HepG2 (cell line): ENCODE measurements at regions not wholly inside any gene's neighbourhood (a gene's known extent, or its start where the extent isn't known, plus 50 kb on each side); places are given as distances from the start of the nearest gene placed in this dataset.

Source experiments
- ATAC-seq: fragments of 200-7000 bp; cut with Tn5 transposase; 3 replicates; pipeline ENCODE4 v1.9.1; 2020; ENCODE audit warnings: mild to moderate bottlenecking, moderate library complexity
- BruUV-seq: library from RNA; stranded (reverse); fragments of 400-500 nt; replicated peaks from 2 replicates; lab custom pipeline; 2021; lab: Mats Ljungman, UMichigan
- CTCF ChIA-PET: fragments of 300-600 bp; formaldehyde crosslinking; extraction: SDS; loops from one replicate; lab custom pipeline; 2021; ENCODE audit warnings: low total read pairs, inconsistent platforms, low intra/inter-chr PET ratio; lab: Yijun Ruan, JAX
- POLR2A ChIA-PET: fragments of 350-600 bp; sonication (Branson Sonifier 250); formaldehyde crosslinking; loops from one replicate; lab custom pipeline; 2020; ENCODE audit warnings: antibody characterized with exemption, inconsistent platforms; lab: Yijun Ruan, JAX
- DNase-seq: peaks from one replicate; pipeline ENCODE4 v3.0.0-alpha.2; 2015; ENCODE audit warnings: low spot score
- FAIRE-seq: peaks from 3 replicates; lab custom pipeline; 2011; peaks lifted over from hg19 to GRCh38; lab: Jason Lieb, UNC
- H2AFZ ChIP-seq: one replicate; pipeline ENCODE4 v1.6.1; 2011; ENCODE audit warnings: low read length, inconsistent platforms
- H3K27ac ChIP-seq: fragments of 300-600 bp; 3 replicates; pipeline ENCODE4 v1.8.0; 2011; ENCODE audit warnings: mixed run types, mild to moderate bottlenecking, mixed read lengths, low read length, inconsistent platforms; ENCODE audit not compliant: insufficient read depth; ENCODE audit errors: extremely low read length
- H3K27me3 ChIP-seq, 2 experiments: fragments of 200-600 bp in 1 of 2; 2 replicates in 1 of 2; 3 replicates in 1 of 2; pipeline versions ENCODE4 v1.6.0 to v1.8.0; 2011; ENCODE audit warnings: low read length in 2 of 2, mild to moderate bottlenecking in 2 of 2, moderate library complexity in 2 of 2, inconsistent platforms in 1 of 2; ENCODE audit not compliant: insufficient read depth in 2 of 2, control insufficient read depth in 1 of 2
- H3K36me3 ChIP-seq, 2 experiments: fragments of 200-600 bp in 1 of 2; replicated peaks in 1 of 2; 2 replicates in 1 of 2; 3 replicates in 1 of 2; pipeline versions ENCODE4 v1.5.1 to v1.8.0; 2011; ENCODE audit warnings: low read length in 2 of 2, inconsistent platforms in 1 of 2; ENCODE audit not compliant: insufficient read depth in 2 of 2, control insufficient read depth in 1 of 2
- H3K4me1 ChIP-seq: 2 replicates; pipeline ENCODE4 v1.5.1; 2012; ENCODE audit warnings: low read length, inconsistent platforms; ENCODE audit not compliant: insufficient read depth
- H3K4me2 ChIP-seq: 2 replicates; pipeline ENCODE4 v1.6.0; 2011; ENCODE audit warnings: low read depth, low read length, inconsistent platforms
- H3K4me3 ChIP-seq, 3 experiments: fragments of 200-600 bp in 1 of 3; sonication (generic), shearing (Covaris generic) in 1 of 3; replicated peaks in 1 of 3; 2 replicates each; pipeline ENCODE4 v1.5.1; 2011 to 2016; ENCODE audit warnings: low read length in 3 of 3, inconsistent platforms in 2 of 3, low read depth in 2 of 3, mild to moderate bottlenecking in 2 of 3, control low read depth in 1 of 3, mixed read lengths in 1 of 3; ENCODE audit not compliant: insufficient read depth in 1 of 3
- H3K79me2 ChIP-seq: one replicate; pipeline ENCODE4 v1.6.1; 2011; ENCODE audit warnings: low read length, inconsistent platforms; ENCODE audit not compliant: insufficient read depth
- H3K9ac ChIP-seq: 2 replicates; pipeline ENCODE4 v1.6.0; 2011; ENCODE audit warnings: mild to moderate bottlenecking, low read depth, low read length, inconsistent platforms; ENCODE audit not compliant: insufficient read depth
- H3K9me3 ChIP-seq: 2 replicates; pipeline ENCODE4 v1.5.1; 2012; ENCODE audit warnings: mild to moderate bottlenecking, low read length
- H4K20me1 ChIP-seq: 2 replicates; pipeline ENCODE4 v1.6.0; 2011; ENCODE audit warnings: inconsistent platforms, mild to moderate bottlenecking, low read length, moderate library complexity; ENCODE audit not compliant: insufficient read depth
- KDM2A ChIP-seq: sonication (generic); formaldehyde crosslinking; IDR thresholded peaks from 2 replicates; pipeline ENCODE4 v1.4.0; 2020; ENCODE audit warnings: low read depth, missing genetic modification reagents, borderline replicate concordance
- SP1 ChIP-seq, 2 experiments: fragments of 450-650 bp in 1 of 2; sonication (generic) in 1 of 2; formaldehyde crosslinking in 1 of 2; IDR thresholded peaks; 2 replicates each; pipeline versions ENCODE4 v1.4.0 to v1.6.1; 2016 to 2020; ENCODE audit warnings: missing genetic modification reagents in 1 of 2
- ZNF598 ChIP-seq: sonication (generic); formaldehyde crosslinking; IDR thresholded peaks from 2 replicates; pipeline ENCODE4 v1.5.1; 2020; ENCODE audit warnings: mild to moderate bottlenecking, missing genetic modification reagents, borderline replicate concordance
- ZNF746 ChIP-seq: sonication (generic); formaldehyde crosslinking; IDR thresholded peaks from 2 replicates; pipeline ENCODE4 v1.8.0; 2022; ENCODE audit warnings: mild to moderate bottlenecking, missing genetic modification reagents
- WGBS: methylation state at CpG from one replicate; pipeline ENCODE4 v1.1.6; 2017; ENCODE audit warnings: low lambda C conversion rate; 5-methylcytosine and 5-hydroxymethylcytosine counted together
- in situ Hi-C: cut with HindIII; loops from 2 replicates; pipeline ENCODE4 v1.10.0; 2017; ENCODE audit warnings: low pct_unique_long_range_greater_than_20kb; ENCODE audit not compliant: extremely low pct_ligation_motif_present
- intact Hi-C: fragments of 100-400 bp; cut with micrococcal nuclease; formaldehyde crosslinking; loops from one replicate; pipeline ENCODE4 v1.10.0; 2022; ENCODE audit not compliant: unreplicated experiment
- TF ChIP-seq, protein P1 (sequence below): IDR thresholded peaks from 2 replicates; pipeline ENCODE4 v1.6.1; 2016; ENCODE audit warnings: mild to moderate bottlenecking
- TF ChIP-seq, protein P2 (sequence below): sonication (generic); formaldehyde crosslinking; conservative IDR thresholded peaks from 2 replicates; pipeline ENCODE4 v1.5.0; 2020; ENCODE audit warnings: missing genetic modification reagents

DNA sequence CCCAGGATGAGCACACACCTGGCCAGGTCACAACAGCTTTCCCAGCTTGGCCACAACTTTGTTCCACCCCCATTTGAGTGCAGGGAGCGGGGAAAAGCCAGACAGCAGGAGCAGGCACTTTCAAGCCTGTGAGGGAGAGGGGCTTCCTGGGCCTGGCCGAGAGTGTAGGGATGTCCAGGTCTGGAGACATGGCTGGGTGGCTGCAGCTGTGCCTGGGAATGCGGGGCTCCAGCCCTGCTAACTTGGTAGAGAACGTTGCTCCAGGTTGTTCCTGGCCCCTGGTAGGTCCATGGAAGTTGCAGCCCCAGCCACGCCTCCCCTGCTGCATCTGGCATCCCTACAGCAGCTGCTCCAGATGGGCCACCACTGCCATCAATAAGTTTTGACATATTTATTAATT, 738.5 kb downstream of the SLC6A15 start:
- H2AFZ ChIP-seq: no peak overlapping the region
- no peak overlapping the region for H3K4me3 ChIP-seq
- CTCF ChIA-PET: no interaction called here
- 11% methylated on average over 3 of the region's 5 CpGs for WGBS
- H3K27me3 ChIP-seq: no peaks in the 10 kb centered on the region
- in situ Hi-C loops (no loop called here), intact Hi-C loops (no loop called here)
- H3K4me2 ChIP-seq: no peak overlapping the region
- no peak for DNase-seq
- TF ChIP-seq, protein P1, sequence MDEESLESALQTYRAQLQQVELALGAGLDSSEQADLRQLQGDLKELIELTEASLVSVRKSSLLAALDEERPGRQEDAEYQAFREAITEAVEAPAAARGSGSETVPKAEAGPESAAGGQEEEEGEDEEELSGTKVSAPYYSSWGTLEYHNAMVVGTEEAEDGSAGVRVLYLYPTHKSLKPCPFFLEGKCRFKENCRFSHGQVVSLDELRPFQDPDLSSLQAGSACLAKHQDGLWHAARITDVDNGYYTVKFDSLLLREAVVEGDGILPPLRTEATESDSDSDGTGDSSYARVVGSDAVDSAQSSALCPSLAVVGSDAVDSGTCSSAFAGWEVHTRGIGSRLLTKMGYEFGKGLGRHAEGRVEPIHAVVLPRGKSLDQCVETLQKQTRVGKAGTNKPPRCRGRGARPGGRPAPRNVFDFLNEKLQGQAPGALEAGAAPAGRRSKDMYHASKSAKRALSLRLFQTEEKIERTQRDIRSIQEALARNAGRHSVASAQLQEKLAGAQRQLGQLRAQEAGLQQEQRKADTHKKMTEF (CRISPR knock-in tag): no peak
- no peak for TF ChIP-seq ZNF598
- TF ChIP-seq, protein P2, sequence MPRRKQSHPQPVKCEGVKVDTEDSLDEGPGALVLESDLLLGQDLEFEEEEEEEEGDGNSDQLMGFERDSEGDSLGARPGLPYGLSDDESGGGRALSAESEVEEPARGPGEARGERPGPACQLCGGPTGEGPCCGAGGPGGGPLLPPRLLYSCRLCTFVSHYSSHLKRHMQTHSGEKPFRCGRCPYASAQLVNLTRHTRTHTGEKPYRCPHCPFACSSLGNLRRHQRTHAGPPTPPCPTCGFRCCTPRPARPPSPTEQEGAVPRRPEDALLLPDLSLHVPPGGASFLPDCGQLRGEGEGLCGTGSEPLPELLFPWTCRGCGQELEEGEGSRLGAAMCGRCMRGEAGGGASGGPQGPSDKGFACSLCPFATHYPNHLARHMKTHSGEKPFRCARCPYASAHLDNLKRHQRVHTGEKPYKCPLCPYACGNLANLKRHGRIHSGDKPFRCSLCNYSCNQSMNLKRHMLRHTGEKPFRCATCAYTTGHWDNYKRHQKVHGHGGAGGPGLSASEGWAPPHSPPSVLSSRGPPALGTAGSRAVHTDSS (CRISPR knock-in tag): no peak
- TF ChIP-seq ZNF746: no peak
- no peak for TF ChIP-seq SP1 (IDR thresholded peaks at IDR 0.05)
- no peak for TF ChIP-seq SP1 (CRISPR knock-in tag; IDR thresholded peaks at IDR 0.05)
- TF ChIP-seq KDM2A (CRISPR knock-in tag): no peak
- no peaks in the 10 kb centered on the region for H3K4me1 ChIP-seq
- no peak overlapping the region for H3K9ac ChIP-seq
- no peaks in the 10 kb centered on the region for H4K20me1 ChIP-seq
- FAIRE-seq: no peak
- no peaks in the 10 kb centered on the region for H3K36me3 ChIP-seq
- no peaks in the 10 kb centered on the region for H3K9me3 ChIP-seq
- POLR2A ChIA-PET: no interaction called here
- no peak overlapping the region for H3K27ac ChIP-seq
- H3K79me2 ChIP-seq: no peaks in the 10 kb centered on the region
- no TSS peak for BruUV-seq
- no peak for ATAC-seq
